K562 (cell line): ENCODE measurements at regions not wholly inside any gene's neighbourhood (a gene's known extent, or its start where the extent isn't known, plus 50 kb on each side); places are given as distances from the start of the nearest gene placed in this dataset.

ENCODE experiments used
- CEBPG ChIP-seq, 3 experiments: fragments of 200-800 bp in 1 of 3; sonication (Bioruptor generic) in 1 of 3; sonication (generic) in 1 of 3; formaldehyde crosslinking in 1 of 3; IDR thresholded peaks in 2 of 3; conservative IDR thresholded peaks in 1 of 3; 2 replicates each; pipeline versions ENCODE4 v1.6.1 to v1.8.0; 2016 to 2022; ENCODE audit warnings: missing compliant biosample characterization in 2 of 3, missing genetic modification characterization in 2 of 3, mild to moderate bottlenecking in 1 of 3, missing genetic modification reagents in 1 of 3
- DPF2 ChIP-seq: fragments of 450-650 bp; IDR thresholded peaks from 2 replicates; pipeline ENCODE4 v1.6.1; 2016
- ESRRB ChIP-seq: fragments of 250-450 bp; sonication (Bioruptor Pico); IDR thresholded peaks from 2 replicates; pipeline ENCODE4 v1.5.0; 2020; ENCODE audit warnings: mild to moderate bottlenecking, moderate library complexity, borderline replicate concordance
- ETV1 ChIP-seq: fragments of 450-650 bp; conservative IDR thresholded peaks from 2 replicates; pipeline ENCODE4 v1.6.1; 2016; ENCODE audit warnings: missing genetic modification characterization, control low read depth, low read depth, missing compliant biosample characterization
- FOXK2 ChIP-seq, 2 experiments: fragments of 450-650 bp; IDR thresholded peaks in 1 of 2; conservative IDR thresholded peaks in 1 of 2; 2 replicates each; pipeline ENCODE4 v1.6.1; 2016; ENCODE audit warnings: low read depth in 2 of 2, mild to moderate bottlenecking in 1 of 2
- HMG20A ChIP-seq: fragments of 450-650 bp; formaldehyde crosslinking; conservative IDR thresholded peaks from 2 replicates; pipeline ENCODE4 v1.4.0; 2020; ENCODE audit warnings: mild to moderate bottlenecking, mixed read lengths
- KLF16 ChIP-seq: IDR thresholded peaks from 2 replicates; pipeline ENCODE4 v1.6.1; 2016; ENCODE audit warnings: antibody characterized with exemption
- MCM2 ChIP-seq: fragments of 450-650 bp; IDR thresholded peaks from 2 replicates; pipeline ENCODE4 v1.6.1; 2017; ENCODE audit warnings: low read depth, mild to moderate bottlenecking
- MEF2D ChIP-seq: conservative IDR thresholded peaks from 2 replicates; pipeline ENCODE4 v1.6.1; 2016; ENCODE audit warnings: low read depth, missing genetic modification characterization, missing compliant biosample characterization
- NFIC ChIP-seq: fragments of 450-650 bp; IDR thresholded peaks from 2 replicates; pipeline ENCODE4 v1.6.1; 2017; ENCODE audit warnings: mild to moderate bottlenecking, inconsistent platforms
- NFYB ChIP-seq: IDR thresholded peaks from 2 replicates; pipeline ENCODE4 v1.6.1; 2011; ENCODE audit warnings: mild to moderate bottlenecking, moderate library complexity; ENCODE audit not compliant: insufficient read length; ENCODE audit errors: extremely low read depth
- RFX1 ChIP-seq: fragments of 450-650 bp; IDR thresholded peaks from 2 replicates; pipeline ENCODE4 v1.6.1; 2016; ENCODE audit warnings: mild to moderate bottlenecking, moderate library complexity
- RUNX1 ChIP-seq: sonication (generic); IDR thresholded peaks from 2 replicates; pipeline ENCODE4 v1.6.1; 2016; ENCODE audit warnings: antibody characterized with exemption, low read depth
- SMAD2 ChIP-seq: fragments of 150-350 bp; IDR thresholded peaks from 2 replicates; pipeline ENCODE4 v1.6.1; 2014; ENCODE audit warnings: low read depth, mild to moderate bottlenecking, low read length
- SMAD3 ChIP-seq: fragments of 450-650 bp; formaldehyde crosslinking; conservative IDR thresholded peaks from 2 replicates; pipeline ENCODE4 v1.4.0; 2020; ENCODE audit warnings: mild to moderate bottlenecking
- ZFX ChIP-seq: sonication (generic); formaldehyde crosslinking; IDR thresholded peaks from 2 replicates; pipeline ENCODE4 v1.8.0; 2022; ENCODE audit warnings: mild to moderate bottlenecking, missing genetic modification reagents, moderate library complexity
- ZKSCAN3 ChIP-seq: fragments of 250-450 bp; sonication (Bioruptor Pico); IDR thresholded peaks from 2 replicates; pipeline ENCODE4 v1.4.0; 2020
- ZNF143 ChIP-seq: sonication (generic); formaldehyde crosslinking; IDR thresholded peaks from 2 replicates; pipeline ENCODE4 v1.9.0; 2022; ENCODE audit warnings: mild to moderate bottlenecking, missing genetic modification reagents
- ZNF551 ChIP-seq: fragments of 250-450 bp; sonication (Bioruptor Pico); IDR thresholded peaks from 2 replicates; pipeline ENCODE4 v1.5.0; 2021; ENCODE audit warnings: mild to moderate bottlenecking, moderate library complexity
- ZNF644 ChIP-seq: fragments of 200-800 bp; sonication (Bioruptor generic); IDR thresholded peaks from 2 replicates; pipeline ENCODE4 v1.6.1; 2016; ENCODE audit warnings: low read depth, missing genetic modification characterization, missing compliant biosample characterization
- ZNF830 ChIP-seq: fragments of 250-450 bp; sonication (Bioruptor Pico); IDR thresholded peaks from 2 replicates; pipeline ENCODE4 v1.5.0; 2021; ENCODE audit warnings: mild to moderate bottlenecking
- TF ChIP-seq, protein P1 (sequence below), 2 experiments: fragments of 450-650 bp; conservative IDR thresholded peaks; 2 replicates each; pipeline ENCODE4 v1.6.1; 2017; ENCODE audit warnings: mild to moderate bottlenecking in 2 of 2, moderate library complexity in 2 of 2
- TF ChIP-seq, protein P2 (sequence below): sonication (generic); formaldehyde crosslinking; IDR thresholded peaks from 2 replicates; pipeline ENCODE4 v1.8.1; 2023; ENCODE audit warnings: mild to moderate bottlenecking, missing genetic modification reagents
- TF ChIP-seq, protein P3 (sequence below): fragments of 450-650 bp; IDR thresholded peaks from 2 replicates; pipeline ENCODE4 v1.6.1; 2016; ENCODE audit warnings: missing biosample characterization, missing genetic modification characterization

DNA sequence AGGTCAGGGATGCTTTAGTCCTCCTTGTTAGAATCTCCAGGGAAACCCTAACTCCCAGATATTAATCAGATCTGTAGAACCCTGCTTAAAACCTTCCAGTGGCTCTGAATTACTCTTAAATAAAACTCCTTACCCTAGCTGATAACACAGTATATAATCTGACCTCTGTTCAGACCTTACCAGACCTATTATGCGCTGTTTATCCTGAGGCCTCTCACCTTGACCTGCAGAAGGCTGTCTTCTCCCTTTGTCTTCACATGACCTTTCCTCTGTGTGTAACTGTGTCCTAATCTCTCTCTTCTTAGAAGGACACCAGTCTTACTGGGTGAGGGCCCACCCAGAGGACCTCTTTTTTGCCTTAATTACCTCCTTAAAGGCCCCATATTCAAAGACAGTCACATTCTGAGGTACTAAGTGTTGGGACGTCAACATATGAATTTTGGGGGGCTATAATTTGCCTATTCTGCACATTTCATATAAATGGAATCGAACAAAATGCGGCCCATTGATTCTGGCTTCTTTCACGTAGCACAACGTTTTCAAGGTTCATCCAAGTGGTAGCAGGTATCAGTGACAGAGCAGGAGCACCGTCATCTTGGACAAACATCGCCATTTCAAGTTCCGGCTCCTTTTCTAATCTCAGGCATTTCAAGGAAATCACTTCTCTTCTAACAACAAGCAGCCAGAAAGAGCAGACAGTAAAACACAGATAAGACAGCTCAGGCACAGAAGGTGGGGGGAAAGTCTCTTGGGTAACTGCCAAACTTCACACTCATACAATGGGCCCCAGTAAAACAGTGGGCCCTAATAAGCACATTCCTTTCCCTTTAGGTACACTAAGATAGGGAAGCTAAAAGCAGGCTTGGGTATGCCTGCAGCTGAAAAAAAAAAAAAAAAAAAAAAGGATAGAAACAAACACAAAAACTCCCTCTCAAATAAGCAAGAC lies 200.2 kb upstream of the NUDT4 start (continued):
- TF ChIP-seq, protein P1, sequence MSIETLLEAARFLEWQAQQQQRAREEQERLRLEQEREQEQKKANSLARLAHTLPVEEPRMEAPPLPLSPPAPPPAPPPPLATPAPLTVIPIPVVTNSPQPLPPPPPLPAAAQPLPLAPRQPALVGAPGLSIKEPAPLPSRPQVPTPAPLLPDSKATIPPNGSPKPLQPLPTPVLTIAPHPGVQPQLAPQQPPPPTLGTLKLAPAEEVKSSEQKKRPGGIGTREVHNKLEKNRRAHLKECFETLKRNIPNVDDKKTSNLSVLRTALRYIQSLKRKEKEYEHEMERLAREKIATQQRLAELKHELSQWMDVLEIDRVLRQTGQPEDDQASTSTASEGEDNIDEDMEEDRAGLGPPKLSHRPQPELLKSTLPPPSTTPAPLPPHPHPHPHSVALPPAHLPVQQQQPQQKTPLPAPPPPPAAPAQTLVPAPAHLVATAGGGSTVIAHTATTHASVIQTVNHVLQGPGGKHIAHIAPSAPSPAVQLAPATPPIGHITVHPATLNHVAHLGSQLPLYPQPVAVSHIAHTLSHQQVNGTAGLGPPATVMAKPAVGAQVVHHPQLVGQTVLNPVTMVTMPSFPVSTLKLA (conservative IDR thresholded peaks at IDR 0.05), result peak in 1 of 2 experiments; percentile 65; a peak in 2 of 4 replicates
- no peak for TF ChIP-seq NFYB
- no peak for TF ChIP-seq MEF2D (tag)
- TF ChIP-seq DPF2, result peak; percentile 91
- no peak for TF ChIP-seq ZNF551
- TF ChIP-seq RUNX1, result no peak
- TF ChIP-seq ZNF644 (tag), result no peak
- TF ChIP-seq ZNF830 (CRISPR knock-in tag), result no peak
- no peak for TF ChIP-seq HMG20A
- peak; percentile 98 for TF ChIP-seq NFIC
- no peak for TF ChIP-seq ZNF143 (CRISPR knock-in tag)
- TF ChIP-seq CEBPG (CRISPR knock-in tag; IDR thresholded peaks at IDR 0.05), result no peak
- TF ChIP-seq CEBPG (tag; conservative IDR thresholded peaks at IDR 0.05 in 1 of 2, IDR thresholded peaks at IDR 0.05 in 1 of 2), result no peak
- no peak for TF ChIP-seq ESRRB
- TF ChIP-seq, protein P2, sequence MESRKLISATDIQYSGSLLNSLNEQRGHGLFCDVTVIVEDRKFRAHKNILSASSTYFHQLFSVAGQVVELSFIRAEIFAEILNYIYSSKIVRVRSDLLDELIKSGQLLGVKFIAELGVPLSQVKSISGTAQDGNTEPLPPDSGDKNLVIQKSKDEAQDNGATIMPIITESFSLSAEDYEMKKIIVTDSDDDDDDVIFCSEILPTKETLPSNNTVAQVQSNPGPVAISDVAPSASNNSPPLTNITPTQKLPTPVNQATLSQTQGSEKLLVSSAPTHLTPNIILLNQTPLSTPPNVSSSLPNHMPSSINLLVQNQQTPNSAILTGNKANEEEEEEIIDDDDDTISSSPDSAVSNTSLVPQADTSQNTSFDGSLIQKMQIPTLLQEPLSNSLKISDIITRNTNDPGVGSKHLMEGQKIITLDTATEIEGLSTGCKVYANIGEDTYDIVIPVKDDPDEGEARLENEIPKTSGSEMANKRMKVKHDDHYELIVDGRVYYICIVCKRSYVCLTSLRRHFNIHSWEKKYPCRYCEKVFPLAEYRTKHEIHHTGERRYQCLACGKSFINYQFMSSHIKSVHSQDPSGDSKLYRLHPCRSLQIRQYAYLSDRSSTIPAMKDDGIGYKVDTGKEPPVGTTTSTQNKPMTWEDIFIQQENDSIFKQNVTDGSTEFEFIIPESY (CRISPR knock-in tag), result peak; percentile 26; the same call in 1 of the 2 replicates
- TF ChIP-seq ZFX, result no peak
- no peak for TF ChIP-seq RFX1
- no peak for TF ChIP-seq MCM2
- TF ChIP-seq, protein P3, sequence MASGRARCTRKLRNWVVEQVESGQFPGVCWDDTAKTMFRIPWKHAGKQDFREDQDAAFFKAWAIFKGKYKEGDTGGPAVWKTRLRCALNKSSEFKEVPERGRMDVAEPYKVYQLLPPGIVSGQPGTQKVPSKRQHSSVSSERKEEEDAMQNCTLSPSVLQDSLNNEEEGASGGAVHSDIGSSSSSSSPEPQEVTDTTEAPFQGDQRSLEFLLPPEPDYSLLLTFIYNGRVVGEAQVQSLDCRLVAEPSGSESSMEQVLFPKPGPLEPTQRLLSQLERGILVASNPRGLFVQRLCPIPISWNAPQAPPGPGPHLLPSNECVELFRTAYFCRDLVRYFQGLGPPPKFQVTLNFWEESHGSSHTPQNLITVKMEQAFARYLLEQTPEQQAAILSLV (tag), result no peak
- TF ChIP-seq FOXK2 (conservative IDR thresholded peaks at IDR 0.05 in 1 of 2, IDR thresholded peaks at IDR 0.05 in 1 of 2; ENCODE audit: low read depth in 2 of 2), result peak; percentile 41 to 67; a peak in 3 of 4 replicates
- TF ChIP-seq SMAD3, result 0 out of 2 replicates have a peak, but pooled peaks have one; percentile 41
- no peak for TF ChIP-seq SMAD2
- TF ChIP-seq ZKSCAN3 (CRISPR knock-in tag), result no peak
- peak; percentile 51; the same call in 1 of the 2 replicates for TF ChIP-seq ETV1
- peak; percentile 63; the same call in 1 of the 2 replicates for TF ChIP-seq KLF16
